Trophoblast cell (in vitro differentiated cells and primary cell): ENCODE measurements at regions not wholly inside any gene's neighbourhood (a gene's known extent, or its start where the extent isn't known, plus 50 kb on each side); places are given as distances from the start of the nearest gene placed in this dataset.
"Not testable (repeated sequence)": the region's sequence is repeated elsewhere in the genome, so short reads cannot be mapped to it uniquely, and the experiment has no call there.

Experiments
- DNase-seq, 2 donors: peaks; one replicate each; pipeline ENCODE4 v3.0.0-alpha.2; 2016
- H2AFZ ChIP-seq: 2 replicates; pipeline ENCODE4 v1.6.1; 2013; ENCODE audit warnings: low read length, moderate library complexity, mild to moderate bottlenecking; ENCODE audit not compliant: insufficient read depth, poor library complexity
- H2AK5ac ChIP-seq: 2 replicates; pipeline ENCODE4 v1.6.1; 2013; ENCODE audit warnings: mild to moderate bottlenecking, low read length
- H2BK120ac ChIP-seq: 2 replicates; pipeline ENCODE4 v1.6.1; 2013; ENCODE audit warnings: low read length, mild to moderate bottlenecking, moderate library complexity; ENCODE audit not compliant: insufficient read depth, poor library complexity
- H2BK12ac ChIP-seq: 2 replicates; pipeline ENCODE4 v1.6.1; 2013; ENCODE audit warnings: mild to moderate bottlenecking, low read length, moderate library complexity
- H2BK5ac ChIP-seq: 2 replicates; pipeline ENCODE4 v1.6.1; 2013; ENCODE audit warnings: low read length, low read depth, moderate library complexity, mild to moderate bottlenecking; ENCODE audit not compliant: poor library complexity
- H3K14ac ChIP-seq: 2 replicates; pipeline ENCODE4 v1.6.1; 2013; ENCODE audit warnings: mild to moderate bottlenecking, low read length
- H3K18ac ChIP-seq: 2 replicates; pipeline ENCODE4 v1.6.1; 2013; ENCODE audit warnings: mild to moderate bottlenecking, low read length
- H3K23ac ChIP-seq: 2 replicates; pipeline ENCODE4 v1.6.1; 2013; ENCODE audit warnings: low read length
- H3K27ac ChIP-seq: 2 replicates; pipeline ENCODE4 v1.5.1; 2013; ENCODE audit warnings: low read depth, mild to moderate bottlenecking, inconsistent platforms, low read length, moderate library complexity
- H3K27me3 ChIP-seq: 2 replicates; pipeline ENCODE4 v1.6.1; 2013; ENCODE audit warnings: inconsistent platforms, mild to moderate bottlenecking, low read length, moderate library complexity; ENCODE audit not compliant: insufficient read depth
- H3K36me3 ChIP-seq, 2 experiments: 1 replicate in 1 of 2; 2 replicates in 1 of 2; pipeline ENCODE4 v1.6.1; 2013; ENCODE audit warnings: low read length in 2 of 2, mild to moderate bottlenecking in 2 of 2, moderate library complexity in 1 of 2; ENCODE audit not compliant: insufficient read depth in 2 of 2, control insufficient read depth in 1 of 2
- H3K4ac ChIP-seq: 2 replicates; pipeline ENCODE4 v1.6.1; 2013; ENCODE audit warnings: low read depth, mild to moderate bottlenecking, low read length, moderate library complexity
- H3K4me1 ChIP-seq, 2 experiments: 1 replicate in 1 of 2; 2 replicates in 1 of 2; pipeline ENCODE4 v1.6.1; 2013; ENCODE audit warnings: low read length in 2 of 2, mild to moderate bottlenecking in 2 of 2, moderate library complexity in 1 of 2; ENCODE audit not compliant: insufficient read depth in 2 of 2, control insufficient read depth in 1 of 2
- H3K4me2 ChIP-seq: 2 replicates; pipeline ENCODE4 v1.6.1; 2013; ENCODE audit warnings: inconsistent platforms, mild to moderate bottlenecking, low read length, moderate library complexity
- H3K4me3 ChIP-seq: 2 replicates; pipeline ENCODE4 v1.5.1; 2013; ENCODE audit warnings: mild to moderate bottlenecking, low read depth, low read length, inconsistent platforms
- H3K79me1 ChIP-seq: one replicate; pipeline ENCODE4 v1.6.1; 2013; ENCODE audit warnings: low read length
- H3K79me2 ChIP-seq: 2 replicates; pipeline ENCODE4 v1.6.1; 2013; ENCODE audit warnings: low read length, mild to moderate bottlenecking; ENCODE audit not compliant: control insufficient read depth, insufficient read depth, poor library complexity
- H3K9ac ChIP-seq: 2 replicates; pipeline ENCODE4 v1.6.1; 2013; ENCODE audit warnings: mild to moderate bottlenecking, low read length
- H3K9me3 ChIP-seq: 2 replicates; pipeline ENCODE4 v1.6.1; 2013; ENCODE audit warnings: low read depth, mild to moderate bottlenecking, control low read depth, inconsistent platforms, low read length; ENCODE audit not compliant: insufficient read depth
- H4K12ac ChIP-seq: 2 replicates; pipeline ENCODE4 v1.6.1; 2013; ENCODE audit warnings: low read depth, mild to moderate bottlenecking, low read length, moderate library complexity
- H4K8ac ChIP-seq: 2 replicates; pipeline ENCODE4 v1.6.1; 2013; ENCODE audit warnings: low read depth, mild to moderate bottlenecking, low read length, moderate library complexity
- H4K91ac ChIP-seq: one replicate; pipeline ENCODE4 v1.6.1; 2013; ENCODE audit warnings: low read depth, mild to moderate bottlenecking, low read length, moderate library complexity
- WGBS: extraction: QIAGEN DNeasy Blood & Tissue Kit; methylation state at CpG from one replicate; pipeline ENCODE4 v1.1.7; 2013; ENCODE audit warnings: missing lambda C conversion rate; ENCODE audit not compliant: insufficient read length, insufficient coverage; ENCODE audit errors: extremely low coverage; 5-methylcytosine and 5-hydroxymethylcytosine counted together

DNA sequence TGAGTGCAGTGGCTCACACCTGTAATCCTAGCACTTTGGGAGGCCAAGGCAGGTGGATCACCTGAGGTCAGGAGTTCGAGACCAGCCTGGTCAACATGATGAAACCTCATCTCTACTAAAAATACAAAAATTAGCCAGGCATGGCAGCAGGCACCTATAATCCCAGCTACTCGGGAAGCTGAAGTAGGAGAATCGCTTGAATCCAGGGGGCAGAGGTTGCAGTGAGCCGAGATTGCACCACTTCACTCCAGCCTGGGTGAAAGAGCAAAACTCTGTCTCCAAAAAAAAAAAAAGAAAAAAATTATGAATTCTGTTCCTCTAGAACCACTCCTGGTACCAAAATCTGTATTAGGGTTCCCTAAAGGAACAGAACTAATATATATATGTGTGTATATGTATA is 161.2 kb downstream of the CYP26A1 start:
- WGBS = no CpG with 5 or more reads among the region's 4 CpGs
- not testable (repeated sequence) for H3K9ac ChIP-seq, H3K14ac ChIP-seq, H3K4ac ChIP-seq, H3K4me2 ChIP-seq, H2AFZ ChIP-seq, H2BK12ac ChIP-seq, H2BK5ac ChIP-seq, H3K23ac ChIP-seq, H3K4me3 ChIP-seq, H3K79me2 ChIP-seq, H3K9me3 ChIP-seq, H4K12ac ChIP-seq, H4K8ac ChIP-seq, H2AK5ac ChIP-seq, H3K27ac ChIP-seq, H4K91ac ChIP-seq, DNase-seq, H3K27me3 ChIP-seq, H3K36me3 ChIP-seq, H2BK120ac ChIP-seq, H3K18ac ChIP-seq
- Histone ChIP-seq H3K4me1 (peaks cover 12 to 17% of the 10 kb centered on the region in 2 experiments), H3K79me1 (peaks cover 13% of the 10 kb centered on the region)

DNA sequence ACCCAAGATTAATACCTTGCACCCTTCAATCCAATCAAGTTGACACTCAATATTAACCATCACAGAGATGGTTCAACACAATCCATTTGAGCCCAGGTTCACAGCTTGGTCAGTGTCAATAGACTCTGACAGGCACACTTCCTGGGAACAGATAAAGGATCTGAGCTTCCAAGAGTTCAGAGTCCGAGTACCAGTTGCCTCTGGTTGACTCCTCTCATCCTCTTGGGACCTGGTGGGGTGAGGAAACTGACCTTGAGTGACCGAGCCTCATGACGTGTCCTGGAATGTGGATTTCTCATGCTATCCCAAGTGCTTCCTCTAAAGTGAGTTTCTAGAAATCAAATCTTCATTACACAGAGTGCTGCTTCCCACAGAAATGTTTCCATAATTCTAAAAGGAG is 162.0 kb downstream of the CYP26A1 start:
- Histone ChIP-seq H3K4me2 (no peak overlapping the region), H4K8ac (no peak overlapping the region), H4K12ac (no peak overlapping the region), H2AFZ (no peak overlapping the region), H3K14ac (peak overlapping the region; percentile 28), H3K9me3 (no peaks in the 10 kb centered on the region), H3K23ac (no peak overlapping the region), H2AK5ac (peak overlapping the region; percentile 7), H2BK120ac (peak overlapping the region; percentile 85), H3K36me3 (no peaks in the 10 kb centered on the region), H3K4ac (no peak overlapping the region), H3K27me3 (no peaks in the 10 kb centered on the region), H3K4me3 (no peak overlapping the region), H3K18ac (no peak overlapping the region), H3K79me1 (peaks cover 13% of the 10 kb centered on the region), H3K27ac (no peak overlapping the region), H2BK12ac (peak overlapping the region; percentile 2), H4K91ac (peak overlapping the region; percentile 56), H3K9ac (no peak overlapping the region), H2BK5ac (no peak overlapping the region), H3K4me1 (peaks cover 12 to 17% of the 10 kb centered on the region in 2 experiments), H3K79me2 (no peaks in the 10 kb centered on the region)
- peak in 1 of 2 donors; percentile 52 for DNase-seq
- no CpG with 5 or more reads among the region's 3 CpGs for WGBS

DNA sequence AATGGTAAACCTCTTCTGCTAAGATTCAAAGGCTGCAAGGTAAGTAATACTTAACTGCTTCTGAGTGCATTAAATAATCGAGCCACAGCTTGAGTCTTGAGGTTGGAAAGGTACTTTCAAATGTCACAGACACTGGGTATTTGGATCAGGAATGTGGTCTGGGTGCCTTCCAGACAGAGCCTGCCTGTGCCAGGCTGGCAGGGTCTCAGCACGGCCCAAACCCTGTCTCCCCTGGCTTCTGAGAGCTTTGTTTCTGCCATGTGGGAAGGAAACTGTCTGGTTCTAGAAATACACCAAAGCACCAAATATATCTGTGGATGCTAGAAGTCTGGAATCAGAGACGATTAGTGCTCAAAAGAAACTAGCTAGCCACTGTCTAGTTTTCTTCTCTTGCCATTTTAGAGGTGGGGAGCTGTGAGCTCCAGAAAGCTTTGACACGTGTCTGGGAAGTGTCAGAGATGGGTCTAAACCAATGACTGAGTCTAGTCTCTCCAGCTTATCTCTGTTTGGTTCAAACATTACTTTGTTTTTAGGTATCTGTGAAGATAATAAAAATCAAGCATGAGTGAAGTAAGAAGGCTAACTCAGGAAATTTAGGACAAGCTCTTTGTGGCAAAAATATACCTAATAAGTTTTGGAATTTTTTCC is 162.8 kb downstream of the CYP26A1 start:
- no peaks in the 10 kb centered on the region for H3K36me3 ChIP-seq
- peak overlapping the region; percentile 71 for H3K4ac ChIP-seq
- H4K12ac ChIP-seq = peak overlapping the region; percentile 77
- peak overlapping the region; percentile 89 for H2AK5ac ChIP-seq
- no peaks in the 10 kb centered on the region for H3K27me3 ChIP-seq
- DNase-seq = no peak
- peak overlapping the region; percentile 83 for H3K18ac ChIP-seq
- no peak overlapping the region for H2AFZ ChIP-seq
- no peaks in the 10 kb centered on the region for H3K79me2 ChIP-seq
- no peak overlapping the region for H3K4me2 ChIP-seq
- H3K27ac ChIP-seq = peak overlapping the region; percentile 72
- no peak overlapping the region for H4K91ac ChIP-seq
- peaks cover 13% of the 10 kb centered on the region for H3K79me1 ChIP-seq
- H2BK12ac ChIP-seq = peak overlapping the region; percentile 100
- no CpG with 5 or more reads among the region's 4 CpGs for WGBS
- peak overlapping the region; percentile 90 for H2BK5ac ChIP-seq
- peak overlapping the region; percentile 60 for H3K14ac ChIP-seq
- H3K9ac ChIP-seq = no peak overlapping the region
- no peak overlapping the region for H3K4me3 ChIP-seq
- H2BK120ac ChIP-seq = peak overlapping the region; percentile 87
- H3K4me1 ChIP-seq = peaks cover 12 to 17% of the 10 kb centered on the region in 2 experiments
- H4K8ac ChIP-seq = no peak overlapping the region
- no peak overlapping the region for H3K23ac ChIP-seq
- H3K9me3 ChIP-seq = no peaks in the 10 kb centered on the region

DNA sequence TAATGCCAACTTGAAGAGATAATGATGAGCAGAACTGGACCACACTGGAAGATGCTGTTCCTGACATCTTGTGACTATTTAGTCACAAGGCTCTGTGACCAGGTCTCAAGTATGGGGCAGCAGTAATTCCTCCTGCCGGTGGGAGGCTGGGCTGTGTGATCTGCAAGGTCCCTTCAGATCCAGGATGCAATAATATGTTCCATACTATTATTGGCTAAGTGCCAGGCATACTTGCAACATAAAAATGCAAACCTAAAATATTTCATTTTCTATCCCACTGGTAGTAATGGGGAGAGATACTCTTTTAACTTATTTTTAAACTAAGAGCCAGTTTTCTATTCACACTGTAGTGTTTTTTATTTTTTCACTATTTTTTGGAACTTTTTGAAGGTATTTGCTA is 171.5 kb downstream of the CYP26A1 start:
- Histone ChIP-seq H2BK120ac (no peak overlapping the region), H3K79me2 (no peaks in the 10 kb centered on the region), H2BK12ac (no peak overlapping the region), H4K8ac (no peak overlapping the region), H3K4me1 (no peaks in the 10 kb centered on the region), H3K36me3 (no peaks in the 10 kb centered on the region), H4K91ac (no peak overlapping the region), H3K4ac (no peak overlapping the region), H3K27me3 (no peaks in the 10 kb centered on the region), H3K4me3 (no peak overlapping the region), H2AFZ (no peak overlapping the region), H2AK5ac (no peak overlapping the region), H3K9me3 (no peaks in the 10 kb centered on the region), H2BK5ac (no peak overlapping the region), H3K14ac (no peak overlapping the region), H3K79me1 (no peaks in the 10 kb centered on the region), H3K27ac (no peak overlapping the region), H3K18ac (no peak overlapping the region), H3K23ac (no peak overlapping the region), H3K4me2 (no peak overlapping the region), H3K9ac (no peak overlapping the region), H4K12ac (no peak overlapping the region)
- WGBS = no CpG with 5 or more reads among the region's 1 CpG
- no peak for DNase-seq
